H1 (cell line): ENCODE measurements at regions not wholly inside any gene's neighbourhood (a gene's known extent, or its start where the extent isn't known, plus 50 kb on each side); places are given as distances from the start of the nearest gene placed in this dataset.

ENCODE experiments used
- BACH1 ChIP-seq: IDR thresholded peaks from 2 replicates; pipeline ENCODE4 v1.6.1; 2012; ENCODE audit warnings: low read length, improper control_type of control experiment
- BCL11A ChIP-seq, 2 experiments: IDR thresholded peaks; one replicate each; pipeline ENCODE4 v1.6.1; 2011; ENCODE audit warnings: low read depth in 2 of 2, low read length in 2 of 2, mild to moderate bottlenecking in 2 of 2
- BRCA1 ChIP-seq: IDR thresholded peaks from 2 replicates; pipeline ENCODE4 v1.6.1; 2012; ENCODE audit warnings: low read depth, low read length, improper control_type of control experiment
- CHD7 ChIP-seq: fragments of 300-600 bp; sonication (generic); IDR thresholded peaks from 2 replicates; pipeline ENCODE4 v1.7.1; 2012; ENCODE audit warnings: low read length, moderate library complexity, mild to moderate bottlenecking, inconsistent platforms; ENCODE audit not compliant: insufficient replicate concordance
- RAD21 ChIP-seq, 2 experiments: IDR thresholded peaks in 1 of 2; conservative IDR thresholded peaks in 1 of 2; 2 replicates each; pipeline ENCODE4 v1.6.1; 2011; ENCODE audit warnings: low read depth in 2 of 2, low read length in 2 of 2, improper control_type of control experiment in 1 of 2, inconsistent platforms in 1 of 2, mild to moderate bottlenecking in 1 of 2, moderate library complexity in 1 of 2
- RNF2 ChIP-seq: fragments of 200-900, 300-1000 bp; sonication (generic); IDR thresholded peaks from 2 replicates; pipeline ENCODE4 v1.7.1; 2016; ENCODE audit warnings: borderline replicate concordance, low read depth, mild to moderate bottlenecking, antibody characterized with exemption, low read length; ENCODE audit not compliant: poor library complexity, severe bottlenecking; ENCODE audit errors: missing control alignments

GRCh38 chr2:150858382-150858781 is 370.9 kb upstream of the RND3 start (continued):
- TF ChIP-seq CHD7 (no peak), RNF2 (no peak), BACH1 (no peak), BCL11A (IDR thresholded peaks at IDR 0.05; ENCODE audit: low read depth in 2 of 2, low read length in 2 of 2) (no peak), BRCA1 (no peak), RAD21 (IDR thresholded peaks at IDR 0.05 in 1 of 2, conservative IDR thresholded peaks at IDR 0.05 in 1 of 2; ENCODE audit: low read depth in 2 of 2, low read length in 2 of 2) (no peak)
